Neutrophil (primary cell): ENCODE measurements at regions not wholly inside any gene's neighbourhood (a gene's known extent, or its start where the extent isn't known, plus 50 kb on each side); places are given as distances from the start of the nearest gene placed in this dataset.

Experiments used
- H3K27ac ChIP-seq: fragments of 200-600 bp; sonication (generic); 2 replicates; pipeline ENCODE4 v1.5.1; 2016; ENCODE audit warnings: mild to moderate bottlenecking, moderate library complexity
- H3K27me3 ChIP-seq: fragments of 200-600 bp; sonication (generic); 2 replicates; pipeline ENCODE4 v1.6.0; 2016; ENCODE audit warnings: mild to moderate bottlenecking
- H3K36me3 ChIP-seq: fragments of 200-600 bp; sonication (generic); 2 replicates; pipeline ENCODE4 v1.5.1; 2017
- H3K4me1 ChIP-seq, 2 experiments: fragments of 200-600 bp in 1 of 2; sonication (generic) in 1 of 2; 1 replicate in 1 of 2; 2 replicates in 1 of 2; pipeline versions ENCODE4 v1.5.1 to v1.6.1; 2013 to 2016; ENCODE audit warnings: low read depth in 1 of 2, low read length in 1 of 2, mild to moderate bottlenecking in 1 of 2, moderate library complexity in 1 of 2; ENCODE audit not compliant: control insufficient read depth in 1 of 2, insufficient read depth in 1 of 2
- H3K4me3 ChIP-seq, 2 experiments: fragments of 200-600 bp in 1 of 2; sonication (generic) in 1 of 2; 1 replicate in 1 of 2; 2 replicates in 1 of 2; pipeline ENCODE4 v1.5.1; 2013 to 2016; ENCODE audit warnings: low read depth in 1 of 2, low read length in 1 of 2, mild to moderate bottlenecking in 1 of 2, moderate library complexity in 1 of 2
- H3K9me3 ChIP-seq: fragments of 200-600 bp; sonication (generic); 2 replicates; pipeline ENCODE4 v1.5.1; 2016
- TF ChIP-seq, protein P1 (sequence below): fragments of 200-600 bp; sonication (generic); IDR thresholded peaks from 2 replicates; pipeline ENCODE4 v1.5.1; 2016; ENCODE audit warnings: antibody characterized with exemption

DNA sequence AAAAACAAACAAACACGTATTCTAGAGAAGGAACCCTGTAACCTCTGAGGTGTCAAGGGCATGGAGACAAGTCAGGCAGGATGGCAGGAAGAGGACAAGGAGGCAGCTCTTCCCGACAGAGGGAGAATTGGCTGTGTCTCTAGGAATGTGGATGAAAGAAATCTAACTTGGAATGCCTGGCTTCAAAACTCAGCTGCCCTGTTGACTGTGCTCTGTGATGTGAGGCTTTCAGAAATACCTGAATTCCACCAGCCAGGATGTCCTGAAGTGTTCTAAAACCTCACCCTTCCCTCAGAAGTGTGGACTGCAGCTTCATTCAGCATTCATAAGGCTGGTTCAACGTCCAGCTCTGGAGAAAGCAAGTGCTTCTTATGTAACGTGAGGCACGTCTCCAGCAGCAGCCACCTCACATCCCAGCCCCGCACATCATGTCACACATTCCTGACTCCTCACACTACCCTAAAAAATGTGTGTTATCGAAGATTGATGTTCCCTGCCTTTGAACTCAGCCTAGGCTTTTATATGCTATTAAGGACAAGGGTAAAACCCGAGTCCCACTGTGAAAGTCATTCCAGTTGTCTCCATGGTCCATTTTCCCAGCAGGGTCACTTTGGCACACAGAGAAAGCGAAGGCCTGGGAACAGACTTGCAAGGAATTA lies 398.9 kb downstream of the ETS1 start:
- Histone ChIP-seq H3K27me3 (no peaks in the 10 kb centered on the region), H3K4me3 (no peak overlapping the region), H3K27ac (no peak overlapping the region), H3K9me3 (no peaks in the 10 kb centered on the region), H3K4me1 (peaks cover 0 to under 1% of the 10 kb centered on the region in 2 experiments), H3K36me3 (no peaks in the 10 kb centered on the region)
- TF ChIP-seq, protein P1, sequence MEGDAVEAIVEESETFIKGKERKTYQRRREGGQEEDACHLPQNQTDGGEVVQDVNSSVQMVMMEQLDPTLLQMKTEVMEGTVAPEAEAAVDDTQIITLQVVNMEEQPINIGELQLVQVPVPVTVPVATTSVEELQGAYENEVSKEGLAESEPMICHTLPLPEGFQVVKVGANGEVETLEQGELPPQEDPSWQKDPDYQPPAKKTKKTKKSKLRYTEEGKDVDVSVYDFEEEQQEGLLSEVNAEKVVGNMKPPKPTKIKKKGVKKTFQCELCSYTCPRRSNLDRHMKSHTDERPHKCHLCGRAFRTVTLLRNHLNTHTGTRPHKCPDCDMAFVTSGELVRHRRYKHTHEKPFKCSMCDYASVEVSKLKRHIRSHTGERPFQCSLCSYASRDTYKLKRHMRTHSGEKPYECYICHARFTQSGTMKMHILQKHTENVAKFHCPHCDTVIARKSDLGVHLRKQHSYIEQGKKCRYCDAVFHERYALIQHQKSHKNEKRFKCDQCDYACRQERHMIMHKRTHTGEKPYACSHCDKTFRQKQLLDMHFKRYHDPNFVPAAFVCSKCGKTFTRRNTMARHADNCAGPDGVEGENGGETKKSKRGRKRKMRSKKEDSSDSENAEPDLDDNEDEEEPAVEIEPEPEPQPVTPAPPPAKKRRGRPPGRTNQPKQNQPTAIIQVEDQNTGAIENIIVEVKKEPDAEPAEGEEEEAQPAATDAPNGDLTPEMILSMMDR = no peak

DNA sequence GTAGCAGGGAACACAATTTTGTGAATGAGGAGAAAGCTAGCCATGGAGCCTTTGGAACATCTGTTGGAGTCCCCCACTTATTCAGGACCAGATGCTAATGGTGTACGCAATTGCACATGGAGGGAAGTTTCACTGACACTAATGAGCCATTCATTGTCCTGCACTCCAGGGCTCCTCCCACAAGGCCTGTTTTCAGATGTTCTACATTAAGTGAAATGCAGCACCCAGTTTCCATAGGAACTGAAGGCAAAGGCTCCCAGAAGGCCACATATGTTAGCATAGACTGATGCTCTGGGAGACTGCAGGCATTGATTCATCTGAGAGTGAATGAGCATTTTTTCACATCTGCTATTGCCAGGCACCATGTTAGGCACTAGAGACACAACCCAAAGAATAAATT lies 399.5 kb downstream of the ETS1 start:
- H3K4me1 ChIP-seq = no peaks in the 10 kb centered on the region
- H3K27ac ChIP-seq = no peak overlapping the region
- H3K36me3 ChIP-seq = no peaks in the 10 kb centered on the region
- H3K4me3 ChIP-seq = no peak overlapping the region
- H3K27me3 ChIP-seq = no peaks in the 10 kb centered on the region
- H3K9me3 ChIP-seq = no peaks in the 10 kb centered on the region
- TF ChIP-seq, protein P1 = no peak

DNA sequence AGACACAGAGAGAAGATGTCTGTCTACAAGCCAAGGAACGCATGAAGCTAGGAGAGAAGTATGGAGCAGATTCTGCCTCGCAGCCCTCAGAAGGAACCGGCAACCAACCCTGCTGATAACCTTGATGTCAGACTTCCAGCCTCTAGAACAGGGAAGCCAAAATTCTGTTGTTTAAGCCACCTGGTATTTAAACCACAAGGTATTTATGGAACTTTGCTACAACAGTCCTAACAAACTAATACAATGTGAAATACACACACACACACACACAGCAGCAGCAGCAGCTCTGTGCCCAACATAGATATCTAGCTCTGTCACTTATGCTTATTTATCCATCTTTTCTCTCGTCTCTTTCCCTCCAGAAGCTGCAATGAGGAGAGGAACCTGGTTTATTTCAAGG lies 400.0 kb downstream of the ETS1 start:
- TF ChIP-seq, protein P1 = no peak
- no peaks in the 10 kb centered on the region for H3K9me3 ChIP-seq
- H3K27ac ChIP-seq = no peak overlapping the region

DNA sequence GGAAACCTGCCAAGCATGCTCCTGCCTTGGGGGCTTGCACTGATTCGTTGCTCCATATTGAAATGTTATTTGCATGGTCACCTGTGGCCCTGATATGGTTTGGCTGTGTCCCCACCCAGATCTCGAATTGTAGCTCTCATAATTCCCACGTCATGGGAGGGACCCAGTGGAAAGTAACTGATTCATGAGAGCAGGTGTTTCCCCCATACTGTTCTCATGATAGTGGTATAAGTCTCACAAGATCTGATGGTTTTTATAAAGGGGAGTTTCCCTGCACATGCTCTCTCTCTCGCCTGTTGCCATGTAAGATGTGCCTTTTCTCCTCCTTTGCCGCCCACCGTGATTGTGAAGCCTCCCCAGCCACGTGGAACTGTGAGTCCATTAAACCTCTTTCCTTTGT lies 402.4 kb downstream of the ETS1 start:
- TF ChIP-seq, protein P1 = no peak
- H3K4me1 ChIP-seq = no peaks in the 10 kb centered on the region
- no peaks in the 10 kb centered on the region for H3K36me3 ChIP-seq
- H3K9me3 ChIP-seq = no peaks in the 10 kb centered on the region
- H3K4me3 ChIP-seq = no peak overlapping the region
- H3K27me3 ChIP-seq = no peaks in the 10 kb centered on the region
- no peak overlapping the region for H3K27ac ChIP-seq

More for the DNA sequence above, 400.0 kb downstream of the ETS1 start:
- Histone ChIP-seq H3K27me3 (no peaks in the 10 kb centered on the region), H3K4me3 (no peak overlapping the region), H3K4me1 (no peaks in the 10 kb centered on the region), H3K36me3 (no peaks in the 10 kb centered on the region)

DNA sequence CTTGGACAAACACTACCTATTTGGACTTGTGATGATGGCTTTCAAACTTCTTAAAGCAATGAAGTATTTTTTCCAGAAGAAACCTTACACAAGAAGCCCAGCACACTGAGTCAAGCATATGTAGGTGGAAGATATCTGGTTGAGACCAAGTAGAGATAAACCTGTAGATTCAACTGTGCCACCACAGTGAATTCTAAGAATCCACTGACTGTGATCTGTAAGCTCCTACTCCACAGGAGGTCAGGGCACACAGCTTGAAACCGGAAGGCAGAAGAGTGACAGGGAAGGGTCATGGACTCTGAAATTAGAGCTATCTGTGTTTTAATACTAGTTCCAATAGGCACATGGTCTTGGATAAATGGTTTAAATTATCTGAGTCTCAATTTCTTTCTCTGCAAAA lies 404.5 kb downstream of the ETS1 start:
- Histone ChIP-seq H3K36me3 (no peaks in the 10 kb centered on the region), H3K9me3 (no peaks in the 10 kb centered on the region), H3K27me3 (no peaks in the 10 kb centered on the region), H3K27ac (no peak overlapping the region), H3K4me1 (no peaks in the 10 kb centered on the region), H3K4me3 (no peak overlapping the region)
- TF ChIP-seq, protein P1 = no peak
